BE2C (cell line): ENCODE measurements at regions not wholly inside any gene's neighbourhood (a gene's known extent, or its start where the extent isn't known, plus 50 kb on each side); places are given as distances from the start of the nearest gene placed in this dataset.

Experiments used
- DNase-seq: peaks from one replicate; pipeline ENCODE4 v3.0.0-alpha.2; 2020
- H3K27me3 ChIP-seq: fragments of 250-450 bp; sonication (Bioruptor Pico); 2 replicates; pipeline ENCODE4 v1.5.1; 2020; ENCODE audit warnings: mild to moderate bottlenecking
- H3K36me3 ChIP-seq: fragments of 250-450 bp; sonication (Bioruptor Pico); 2 replicates; pipeline ENCODE4 v1.5.1; 2020; ENCODE audit warnings: mild to moderate bottlenecking
- H3K4me1 ChIP-seq: fragments of 250-450 bp; sonication (Bioruptor Pico); 2 replicates; pipeline ENCODE4 v1.5.1; 2020
- H3K4me3 ChIP-seq: 2 replicates; pipeline ENCODE4 v1.5.1; 2011; ENCODE audit warnings: low read depth, low read length
- H3K9me3 ChIP-seq: fragments of 250-450 bp; sonication (Bioruptor Pico); 2 replicates; pipeline ENCODE4 v1.5.1; 2020
- CTCF ChIP-seq: IDR thresholded peaks from 2 replicates; pipeline ENCODE4 v1.5.1; 2012; ENCODE audit warnings: mild to moderate bottlenecking, low read depth, low read length

- TF ChIP-seq CTCF: no peak
- Histone ChIP-seq H3K9me3 (no peaks in the 10 kb centered on the region), H3K4me1 (no peaks in the 10 kb centered on the region), H3K27me3 (no peaks in the 10 kb centered on the region), H3K4me3 (no peak overlapping the region), H3K36me3 (no peaks in the 10 kb centered on the region)
- DNase-seq: no peak
Observed at GRCh38 chr1:165080253-165080896, 276.1 kb downstream of the LMX1A start.

GRCh38 chr1:165078391-165078790 is 278.1 kb downstream of the LMX1A start:
- Histone ChIP-seq H3K4me1 (no peaks in the 10 kb centered on the region), H3K4me3 (no peak overlapping the region), H3K36me3 (no peaks in the 10 kb centered on the region), H3K9me3 (no peaks in the 10 kb centered on the region), H3K27me3 (no peaks in the 10 kb centered on the region)
- TF ChIP-seq CTCF: no peak
- no peak for DNase-seq

GRCh38 chr1:165075725-165076370 is 280.7 kb downstream of the LMX1A start:
- H3K9me3 ChIP-seq: no peaks in the 10 kb centered on the region
- no peak overlapping the region for H3K4me3 ChIP-seq
- no peaks in the 10 kb centered on the region for H3K4me1 ChIP-seq
- no peaks in the 10 kb centered on the region for H3K27me3 ChIP-seq
- H3K36me3 ChIP-seq: no peaks in the 10 kb centered on the region
- DNase-seq: peak; percentile 38
- TF ChIP-seq CTCF: peak; percentile 71

GRCh38 chr1:165073185-165074007 is 283.1 kb downstream of the LMX1A start:
- no peaks in the 10 kb centered on the region for H3K27me3 ChIP-seq
- no peaks in the 10 kb centered on the region for H3K4me1 ChIP-seq
- H3K9me3 ChIP-seq: no peaks in the 10 kb centered on the region
- H3K36me3 ChIP-seq: no peaks in the 10 kb centered on the region
- peak; percentile 17 for DNase-seq
- no peak overlapping the region for H3K4me3 ChIP-seq
- peak; percentile 72 for TF ChIP-seq CTCF

- no peaks in the 10 kb centered on the region for H3K4me1 ChIP-seq
- no peak overlapping the region for H3K4me3 ChIP-seq
- TF ChIP-seq CTCF: no peak
- H3K27me3 ChIP-seq: no peaks in the 10 kb centered on the region
- no peaks in the 10 kb centered on the region for H3K9me3 ChIP-seq
- no peaks in the 10 kb centered on the region for H3K36me3 ChIP-seq
- no peak for DNase-seq
Observed at GRCh38 chr1:165070675-165071074, 285.8 kb downstream of the LMX1A start.

GRCh38 chr1:165069829-165070228 is 286.7 kb downstream of the LMX1A start:
- no peak for TF ChIP-seq CTCF

More at GRCh38 chr1:165069829-165070228, 286.7 kb downstream of the LMX1A start:
- H3K4me1 ChIP-seq: no peaks in the 10 kb centered on the region
- H3K27me3 ChIP-seq: no peaks in the 10 kb centered on the region
- H3K9me3 ChIP-seq: no peaks in the 10 kb centered on the region
- H3K36me3 ChIP-seq: no peaks in the 10 kb centered on the region
- H3K4me3 ChIP-seq: no peak overlapping the region
- no peak for DNase-seq
